ENCODE measurements at regions not wholly inside any gene's neighbourhood (a gene's known extent, or its start where the extent isn't known, plus 50 kb on each side); places are given as distances from the start of the nearest gene placed in this dataset.
"Not testable (repeated sequence)": the region's sequence is repeated elsewhere in the genome, so short reads cannot be mapped to it uniquely, and the experiment has no call there.

DNA sequence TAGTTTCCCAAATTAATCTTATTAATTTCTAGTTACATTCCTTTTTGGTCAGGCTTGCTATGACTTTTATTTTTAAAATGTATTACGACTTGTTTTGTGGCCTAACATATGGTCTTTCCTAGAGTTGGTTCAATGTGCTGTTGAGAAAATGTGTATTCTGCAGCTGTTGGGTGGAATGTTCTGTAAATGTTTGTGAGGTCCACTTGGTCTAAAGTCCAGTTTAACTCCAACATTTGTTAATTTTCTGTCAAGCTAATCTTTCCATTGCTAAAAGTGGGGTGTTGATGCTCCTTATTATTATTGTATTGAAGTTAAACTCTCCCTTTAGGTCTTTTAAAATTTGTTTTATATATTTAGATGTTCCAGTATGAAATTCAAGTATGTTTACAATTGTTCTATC, 1010.8 kb upstream of the EDIL3 start:
- no peak for DNase-seq
- intact Hi-C loops (cut with DNase I; ENCODE audit: low total_unique reads) (no loop called here), in situ Hi-C loops (cut with MboI; ENCODE audit: low pct_ligation_motif_present in 1 of 4, low pct_unique_long_range_greater_than_20kb in 1 of 4, low sequenced_read_pairs in 3 of 4) (no loop called here)
- 53 to 63% methylated on average over 1 of the region's 1 CpG for WGBS, 2 donors (ENCODE audit: low coverage in 1 of 2)
- no peaks in the 10 kb centered on the region for H3K4me1 ChIP-seq
- H3K9me3 ChIP-seq: no peaks in the 10 kb centered on the region
- no peaks in the 10 kb centered on the region for H3K36me3 ChIP-seq
- no peak overlapping the region for H3K27ac ChIP-seq
- no peaks in the 10 kb centered on the region for H3K27me3 ChIP-seq
- no peak overlapping the region for H3K4me3 ChIP-seq
- TF ChIP-seq POLR2AphosphoS5 (IDR thresholded peaks at IDR 0.05): no peak
- TF ChIP-seq, protein P1, sequence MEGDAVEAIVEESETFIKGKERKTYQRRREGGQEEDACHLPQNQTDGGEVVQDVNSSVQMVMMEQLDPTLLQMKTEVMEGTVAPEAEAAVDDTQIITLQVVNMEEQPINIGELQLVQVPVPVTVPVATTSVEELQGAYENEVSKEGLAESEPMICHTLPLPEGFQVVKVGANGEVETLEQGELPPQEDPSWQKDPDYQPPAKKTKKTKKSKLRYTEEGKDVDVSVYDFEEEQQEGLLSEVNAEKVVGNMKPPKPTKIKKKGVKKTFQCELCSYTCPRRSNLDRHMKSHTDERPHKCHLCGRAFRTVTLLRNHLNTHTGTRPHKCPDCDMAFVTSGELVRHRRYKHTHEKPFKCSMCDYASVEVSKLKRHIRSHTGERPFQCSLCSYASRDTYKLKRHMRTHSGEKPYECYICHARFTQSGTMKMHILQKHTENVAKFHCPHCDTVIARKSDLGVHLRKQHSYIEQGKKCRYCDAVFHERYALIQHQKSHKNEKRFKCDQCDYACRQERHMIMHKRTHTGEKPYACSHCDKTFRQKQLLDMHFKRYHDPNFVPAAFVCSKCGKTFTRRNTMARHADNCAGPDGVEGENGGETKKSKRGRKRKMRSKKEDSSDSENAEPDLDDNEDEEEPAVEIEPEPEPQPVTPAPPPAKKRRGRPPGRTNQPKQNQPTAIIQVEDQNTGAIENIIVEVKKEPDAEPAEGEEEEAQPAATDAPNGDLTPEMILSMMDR (IDR thresholded peaks at IDR 0.05): no peak

DNA sequence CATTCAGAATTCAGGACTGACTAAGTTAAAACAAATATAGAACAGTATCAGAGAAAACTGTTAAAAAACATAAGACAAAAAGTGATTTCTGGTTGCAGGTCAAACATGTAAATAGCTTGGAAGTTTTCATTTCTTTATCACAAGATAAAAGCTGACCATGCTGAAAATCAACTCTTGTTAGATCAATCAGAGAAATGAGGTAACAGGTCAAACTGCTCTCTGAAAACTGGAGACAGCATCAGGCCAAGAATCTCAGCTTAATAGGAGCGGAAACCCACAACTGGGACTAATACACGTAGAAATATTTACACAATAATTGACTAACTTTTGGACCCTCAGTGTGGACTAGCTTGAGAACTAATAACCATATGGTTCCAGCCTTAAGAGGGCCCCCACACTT, 1012.8 kb upstream of the EDIL3 start:
- H3K9me3 ChIP-seq: no peaks in the 10 kb centered on the region
- no peaks in the 10 kb centered on the region for H3K36me3 ChIP-seq
- no peaks in the 10 kb centered on the region for H3K27me3 ChIP-seq
- no peak overlapping the region for H3K4me3 ChIP-seq
- no peak overlapping the region for H3K27ac ChIP-seq
- intact Hi-C loops (cut with DNase I; ENCODE audit: low total_unique reads): no loop called here
- WGBS, 2 donors (ENCODE audit: low coverage in 1 of 2): 78 to 94% methylated on average over 2 of the region's 2 CpGs
- no peaks in the 10 kb centered on the region for H3K4me1 ChIP-seq
- TF ChIP-seq POLR2A (IDR thresholded peaks at IDR 0.05) (no peak), POLR2AphosphoS5 (IDR thresholded peaks at IDR 0.05) (no peak), EP300 (IDR thresholded peaks at IDR 0.05; ENCODE audit: low read depth) (no peak)
- TF ChIP-seq, protein P1 (IDR thresholded peaks at IDR 0.05): no peak
- in situ Hi-C loops (cut with MboI; ENCODE audit: low pct_ligation_motif_present in 1 of 4, low pct_unique_long_range_greater_than_20kb in 1 of 4, low sequenced_read_pairs in 3 of 4): no loop called here
- no peak for DNase-seq

DNA sequence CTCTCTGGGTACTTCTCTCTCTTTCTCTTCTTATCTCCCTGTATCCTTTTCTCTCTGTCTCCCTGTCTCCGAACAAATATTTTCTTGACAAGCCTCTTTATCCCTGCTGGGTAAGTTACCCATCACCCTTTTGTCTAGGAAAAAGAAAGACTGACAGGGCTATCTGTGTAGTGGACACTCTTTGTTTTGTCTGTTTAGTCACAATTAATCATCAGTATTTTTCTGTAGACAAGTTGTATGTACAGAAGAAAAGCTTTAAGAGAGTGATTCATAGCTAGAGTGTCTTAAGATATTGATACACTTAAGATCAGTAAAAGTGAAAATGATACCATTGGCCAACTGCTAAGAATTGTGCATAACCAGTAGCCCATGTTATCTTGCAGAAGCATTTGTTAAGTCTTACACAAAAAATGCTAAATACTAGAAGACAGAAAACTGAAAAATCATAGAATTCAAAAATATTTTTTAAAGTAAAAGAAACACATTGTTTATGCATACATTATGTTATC, 1043.8 kb upstream of the EDIL3 start:
- in situ Hi-C loops (cut with MboI; ENCODE audit: low pct_ligation_motif_present in 1 of 4, low pct_unique_long_range_greater_than_20kb in 1 of 4, low sequenced_read_pairs in 3 of 4) (no loop called here), intact Hi-C loops (cut with DNase I; ENCODE audit: low total_unique reads) (no loop called here)
- no peaks in the 10 kb centered on the region for H3K36me3 ChIP-seq
- no peak for DNase-seq
- H3K4me3 ChIP-seq: no peak overlapping the region
- no peaks in the 10 kb centered on the region for H3K4me1 ChIP-seq
- no peaks in the 10 kb centered on the region for H3K27me3 ChIP-seq
- H3K27ac ChIP-seq: no peak overlapping the region
- no peak for TF ChIP-seq EP300 (IDR thresholded peaks at IDR 0.05; ENCODE audit: low read depth)
- no peak for TF ChIP-seq POLR2AphosphoS5 (IDR thresholded peaks at IDR 0.05)
- TF ChIP-seq, protein P1 (IDR thresholded peaks at IDR 0.05): no peak
- TF ChIP-seq POLR2A (IDR thresholded peaks at IDR 0.05): no peak
- 89% methylated on average over 1 of the region's 1 CpG; no CpG with 5 or more reads in 1 of the 2 donors for WGBS, 2 donors (ENCODE audit: low coverage in 1 of 2)
- H3K9me3 ChIP-seq: no peaks in the 10 kb centered on the region

DNA sequence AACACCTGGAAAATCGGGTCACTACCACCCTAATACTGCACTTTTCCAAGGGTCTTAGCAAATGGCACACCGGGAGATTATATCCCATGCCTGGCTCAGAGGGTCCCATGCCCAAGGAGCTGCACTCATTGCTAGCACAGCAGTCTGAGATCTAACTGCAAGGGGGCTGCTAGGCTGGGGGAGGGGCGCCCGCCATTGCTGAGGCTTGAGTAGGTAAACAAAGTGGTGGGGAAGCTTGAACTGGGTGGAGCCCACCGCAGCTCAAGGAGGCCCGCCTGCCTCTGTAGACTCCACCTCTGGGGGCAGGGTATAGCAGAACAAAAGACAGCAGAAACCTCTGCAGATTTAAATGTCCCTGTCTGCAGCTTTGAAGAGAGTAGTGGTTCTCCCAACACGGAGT, 1047.0 kb upstream of the EDIL3 start:
- H3K4me3 ChIP-seq; H3K4me1 ChIP-seq; H3K36me3 ChIP-seq; H3K9me3 ChIP-seq; in situ Hi-C loops (cut with MboI; ENCODE audit: low pct_ligation_motif_present in 1 of 4, low pct_unique_long_range_greater_than_20kb in 1 of 4, low sequenced_read_pairs in 3 of 4); intact Hi-C loops (cut with DNase I; ENCODE audit: low total_unique reads); DNase-seq; H3K27me3 ChIP-seq; H3K27ac ChIP-seq: not testable (repeated sequence)
- 84% methylated on average over 7 of the region's 7 CpGs; no CpG with 5 or more reads in 1 of the 2 donors for WGBS, 2 donors (ENCODE audit: low coverage in 1 of 2)

DNA sequence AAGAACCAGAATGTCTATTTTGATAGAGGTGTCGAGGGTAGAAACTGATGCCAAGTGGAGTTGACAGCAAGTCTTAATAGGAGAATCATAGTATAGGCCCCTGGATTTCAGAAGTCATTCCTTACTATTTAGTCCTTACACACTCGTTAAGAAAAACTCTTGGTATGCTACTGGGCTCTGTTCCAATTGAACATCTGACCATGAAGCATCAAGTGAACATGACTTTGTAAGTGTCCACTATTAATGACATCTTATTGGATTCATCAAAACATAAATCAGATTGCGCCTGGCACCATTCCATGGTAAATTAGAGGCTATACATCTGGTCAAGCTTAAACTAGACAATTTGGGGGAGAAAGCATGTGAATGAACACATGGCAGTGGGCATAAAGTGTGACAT, 1056.5 kb upstream of the EDIL3 start:
- Histone ChIP-seq H3K36me3 (no peaks in the 10 kb centered on the region), H3K4me1 (no peaks in the 10 kb centered on the region), H3K9me3 (no peaks in the 10 kb centered on the region), H3K27me3 (no peaks in the 10 kb centered on the region), H3K27ac (no peak overlapping the region), H3K4me3 (no peak overlapping the region)
- 47 to 84% methylated on average over 2 to 3 of the region's 3 CpGs for WGBS, 2 donors (ENCODE audit: low coverage in 1 of 2)
- DNase-seq: no peak
- in situ Hi-C loops (cut with MboI; ENCODE audit: low pct_ligation_motif_present in 1 of 4, low pct_unique_long_range_greater_than_20kb in 1 of 4, low sequenced_read_pairs in 3 of 4) (no loop called here), intact Hi-C loops (cut with DNase I; ENCODE audit: low total_unique reads) (no loop called here)
- TF ChIP-seq POLR2AphosphoS5 (IDR thresholded peaks at IDR 0.05): no peak
- no peak for TF ChIP-seq EP300 (IDR thresholded peaks at IDR 0.05; ENCODE audit: low read depth)
- TF ChIP-seq, protein P1 (IDR thresholded peaks at IDR 0.05): no peak
- no peak for TF ChIP-seq POLR2A (IDR thresholded peaks at IDR 0.05)

All from transverse colon (tissue), 4 donors.